ENCODE measurements at regions not wholly inside any gene's neighbourhood (a gene's known extent, or its start where the extent isn't known, plus 50 kb on each side); places are given as distances from the start of the nearest gene placed in this dataset.

GRCh38 chr13:40498461-40498860, 168.0 kb downstream of the FOXO1 start:
- DNase-seq = no peak
- H3K27me3 Mint-ChIP-seq = no peaks in the 10 kb centered on the region
- H3K4me1 Mint-ChIP-seq = peaks cover 33% of the 10 kb centered on the region
- H3K4me3 Mint-ChIP-seq = no peak overlapping the region
- no peak for ATAC-seq (ENCODE audit: low read depth)
- TF ChIP-seq, protein P1, sequence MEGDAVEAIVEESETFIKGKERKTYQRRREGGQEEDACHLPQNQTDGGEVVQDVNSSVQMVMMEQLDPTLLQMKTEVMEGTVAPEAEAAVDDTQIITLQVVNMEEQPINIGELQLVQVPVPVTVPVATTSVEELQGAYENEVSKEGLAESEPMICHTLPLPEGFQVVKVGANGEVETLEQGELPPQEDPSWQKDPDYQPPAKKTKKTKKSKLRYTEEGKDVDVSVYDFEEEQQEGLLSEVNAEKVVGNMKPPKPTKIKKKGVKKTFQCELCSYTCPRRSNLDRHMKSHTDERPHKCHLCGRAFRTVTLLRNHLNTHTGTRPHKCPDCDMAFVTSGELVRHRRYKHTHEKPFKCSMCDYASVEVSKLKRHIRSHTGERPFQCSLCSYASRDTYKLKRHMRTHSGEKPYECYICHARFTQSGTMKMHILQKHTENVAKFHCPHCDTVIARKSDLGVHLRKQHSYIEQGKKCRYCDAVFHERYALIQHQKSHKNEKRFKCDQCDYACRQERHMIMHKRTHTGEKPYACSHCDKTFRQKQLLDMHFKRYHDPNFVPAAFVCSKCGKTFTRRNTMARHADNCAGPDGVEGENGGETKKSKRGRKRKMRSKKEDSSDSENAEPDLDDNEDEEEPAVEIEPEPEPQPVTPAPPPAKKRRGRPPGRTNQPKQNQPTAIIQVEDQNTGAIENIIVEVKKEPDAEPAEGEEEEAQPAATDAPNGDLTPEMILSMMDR (IDR thresholded peaks at IDR 0.05) = no peak
- H3K36me3 Mint-ChIP-seq (ENCODE audit: low read depth) = no peaks in the 10 kb centered on the region
- ChIA-PET POLR2A (interaction anchor here (0.6 kb wide), 1 partner anchor 65 kb away, joined by 7 read pairs; no protein-coding TSS in a partner anchor), CTCF (no interaction called here)
- no peak overlapping the region for H3K27ac Mint-ChIP-seq
- no peaks in the 10 kb centered on the region for H3K9me3 Mint-ChIP-seq
- intact Hi-C loops (cut with micrococcal nuclease) = loop anchor here (5.0 kb wide), 1 partner anchor 34 kb away; no protein-coding TSS in a partner anchor

GRCh38 chr13:40502236-40502635, 164.2 kb downstream of the FOXO1 start:
- Mint-ChIP-seq H3K4me1 (peaks cover 5% of the 10 kb centered on the region), H3K36me3 (ENCODE audit: low read depth) (no peaks in the 10 kb centered on the region), H3K27me3 (no peaks in the 10 kb centered on the region), H3K27ac (no peak overlapping the region), H3K4me3 (no peak overlapping the region), H3K9me3 (no peaks in the 10 kb centered on the region)
- POLR2A ChIA-PET = no interaction called here
- TF ChIP-seq, protein P1 (IDR thresholded peaks at IDR 0.05) = no peak
- no peak for ATAC-seq (ENCODE audit: low read depth)
- DNase-seq = no peak
- CTCF ChIA-PET = no interaction called here
- intact Hi-C loops (cut with micrococcal nuclease) = no loop called here

DNA sequence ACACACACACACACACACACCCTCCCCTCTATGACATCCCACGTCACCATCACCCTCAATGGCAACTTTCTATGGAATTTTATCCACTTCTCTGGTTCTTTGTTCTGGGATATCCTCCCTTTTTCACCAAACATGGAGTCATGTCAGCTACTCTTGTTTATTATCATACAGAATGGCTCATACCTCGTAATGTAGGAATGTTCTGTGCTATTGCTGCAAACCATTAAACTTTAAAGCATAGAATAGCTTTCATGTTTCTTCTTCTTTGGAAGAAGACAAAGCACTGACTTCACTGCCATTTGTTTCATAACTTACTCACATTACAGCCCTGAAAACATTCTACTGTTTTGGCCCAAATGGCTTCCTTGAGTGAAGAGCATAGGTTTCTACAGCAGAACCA, 163.4 kb downstream of the FOXO1 start:
- H3K4me3 Mint-ChIP-seq = no peak overlapping the region
- DNase-seq (no peak), ATAC-seq (ENCODE audit: low read depth) (no peak)
- H3K27ac Mint-ChIP-seq = no peak overlapping the region
- H3K27me3 Mint-ChIP-seq = no peaks in the 10 kb centered on the region
- ChIA-PET CTCF (interaction anchor here (1.0 kb wide), 1 partner anchor 179 kb away, joined by 4 read pairs; no protein-coding TSS in a partner anchor), POLR2A (no interaction called here)
- peaks cover 2% of the 10 kb centered on the region for H3K4me1 Mint-ChIP-seq
- TF ChIP-seq, protein P1 (IDR thresholded peaks at IDR 0.05) = no peak
- H3K9me3 Mint-ChIP-seq = no peaks in the 10 kb centered on the region
- H3K36me3 Mint-ChIP-seq (ENCODE audit: low read depth) = no peaks in the 10 kb centered on the region
- intact Hi-C loops (cut with micrococcal nuclease) = no loop called here

DNA sequence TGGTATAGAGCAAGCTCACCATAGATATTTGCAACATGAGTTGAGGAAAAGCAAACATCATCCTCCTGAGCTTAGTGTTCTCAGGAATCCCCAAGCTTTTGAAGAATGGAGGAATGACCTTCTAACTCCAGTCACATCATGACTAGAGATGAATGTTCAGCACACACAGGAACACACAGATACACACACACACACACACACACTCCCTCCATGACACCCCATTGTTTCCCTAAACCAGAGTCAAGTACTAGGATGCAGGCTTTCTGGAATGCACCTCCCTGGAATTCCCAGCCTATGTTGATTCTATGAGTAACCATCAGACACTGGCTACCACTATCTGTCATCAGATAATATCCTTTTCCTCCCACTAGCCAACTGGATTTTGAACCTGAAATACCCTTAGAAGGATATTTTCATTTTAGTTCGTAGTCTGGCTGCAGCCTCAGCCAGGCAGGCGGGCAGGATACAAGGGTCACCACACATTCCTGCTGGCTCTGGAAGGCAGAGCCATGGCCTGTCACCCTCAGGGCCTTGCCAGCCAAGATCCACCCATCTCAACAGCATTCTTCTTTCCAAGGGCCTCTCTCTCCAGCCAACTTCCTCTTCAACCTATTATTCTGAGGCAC, 162.4 kb downstream of the FOXO1 start:
- Mint-ChIP-seq H3K27me3 (no peaks in the 10 kb centered on the region), H3K4me1 (no peaks in the 10 kb centered on the region), H3K4me3 (no peak overlapping the region), H3K9me3 (no peaks in the 10 kb centered on the region), H3K27ac (no peak overlapping the region), H3K36me3 (ENCODE audit: low read depth) (no peaks in the 10 kb centered on the region)
- DNase-seq (no peak), ATAC-seq (ENCODE audit: low read depth) (no peak)
- intact Hi-C loops (cut with micrococcal nuclease) = no loop called here
- TF ChIP-seq, protein P1 (IDR thresholded peaks at IDR 0.05) = no peak
- ChIA-PET CTCF (interaction anchor here (1.0 kb wide), 1 partner anchor 178 kb away, joined by 4 read pairs; no protein-coding TSS in a partner anchor), POLR2A (no interaction called here)

DNA sequence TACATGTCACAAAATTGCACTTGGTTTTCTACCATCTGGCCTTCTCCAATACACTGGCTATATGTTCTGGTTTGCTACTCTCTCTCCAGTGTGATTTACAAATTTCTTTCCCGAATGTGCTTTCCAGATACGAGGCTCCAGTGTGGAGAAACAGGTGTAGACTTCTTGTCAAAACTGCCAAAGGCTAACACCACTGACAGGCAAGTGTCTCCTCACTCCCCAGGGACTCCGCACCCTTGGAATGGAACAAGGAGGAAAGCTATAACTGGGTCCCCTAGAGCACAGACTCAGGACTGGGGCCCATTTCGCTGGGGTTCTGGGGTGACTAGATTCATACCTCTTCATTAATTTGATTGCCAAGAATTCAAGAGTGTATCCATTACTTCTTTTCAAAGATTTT, 161.8 kb downstream of the FOXO1 start:
- ChIA-PET CTCF (no interaction called here), POLR2A (no interaction called here)
- no peaks in the 10 kb centered on the region for H3K36me3 Mint-ChIP-seq (ENCODE audit: low read depth)
- intact Hi-C loops (cut with micrococcal nuclease) = no loop called here
- H3K27ac Mint-ChIP-seq = no peak overlapping the region
- no peak for DNase-seq
- H3K4me1 Mint-ChIP-seq = no peaks in the 10 kb centered on the region
- no peak for ATAC-seq (ENCODE audit: low read depth)
- H3K4me3 Mint-ChIP-seq = no peak overlapping the region
- TF ChIP-seq, protein P1 (IDR thresholded peaks at IDR 0.05) = no peak
- no peaks in the 10 kb centered on the region for H3K27me3 Mint-ChIP-seq
- H3K9me3 Mint-ChIP-seq = no peaks in the 10 kb centered on the region
